Lung microvascular endothelial cell (primary cell): ENCODE measurements at regions not wholly inside any gene's neighbourhood (a gene's known extent, or its start where the extent isn't known, plus 50 kb on each side); places are given as distances from the start of the nearest gene placed in this dataset.

Experiments used
- DNase-seq, 2 donors: peaks; one replicate each; pipeline versions ENCODE4 v3.0.0 to v3.0.0-alpha.2; 2010; ENCODE audit warnings: low read depth in 2 of 2

- no peak for DNase-seq
Measured at GRCh38 chr5:73339051-73339575, 109.5 kb downstream of the FOXD1 start.

- DNase-seq: no peak
Measured at GRCh38 chr5:73338256-73339050, 110.1 kb downstream of the FOXD1 start.

GRCh38 chr5:73337586-73338255, 110.9 kb downstream of the FOXD1 start:
- no peak for DNase-seq

- no peak for DNase-seq
Measured at GRCh38 chr5:73336366-73336765, 112.2 kb downstream of the FOXD1 start.

GRCh38 chr5:73333944-73334703, 114.5 kb downstream of the FOXD1 start:
- DNase-seq: no peak

GRCh38 chr5:73330613-73331012, 118.0 kb downstream of the FOXD1 start:
- DNase-seq: no peak

GRCh38 chr5:73328640-73329039, 119.9 kb downstream of the FOXD1 start:
- DNase-seq: no peak

GRCh38 chr5:73327908-73328455, 120.6 kb downstream of the FOXD1 start:
- DNase-seq: no peak

- DNase-seq: no peak
Measured at GRCh38 chr5:73325546-73325945, 123.0 kb downstream of the FOXD1 start.

- no peak for DNase-seq
Measured at GRCh38 chr5:73323466-73323865, 125.1 kb downstream of the FOXD1 start.

GRCh38 chr5:73322437-73323076, 126.0 kb downstream of the FOXD1 start:
- DNase-seq: no peak

GRCh38 chr5:73321757-73322436, 126.7 kb downstream of the FOXD1 start:
- DNase-seq: peak in 1 of 2 donors; percentile 16

GRCh38 chr5:73319036-73319435, 129.5 kb downstream of the FOXD1 start:
- DNase-seq: no peak

GRCh38 chr5:73318308-73318719, 130.3 kb downstream of the FOXD1 start:
- no peak for DNase-seq

- DNase-seq: no peak
Measured at GRCh38 chr5:73317523-73317922, 131.1 kb downstream of the FOXD1 start.

GRCh38 chr5:73314395-73315257, 134.0 kb downstream of the FOXD1 start:
- DNase-seq: no peak

- no peak for DNase-seq
Measured at GRCh38 chr5:73312872-73313510, 135.6 kb downstream of the FOXD1 start.

GRCh38 chr5:73312146-73312871, 136.3 kb downstream of the FOXD1 start:
- DNase-seq: peak; percentile 25 to 66
